ENCODE measurements at regions not wholly inside any gene's neighbourhood (a gene's known extent, or its start where the extent isn't known, plus 50 kb on each side); places are given as distances from the start of the nearest gene placed in this dataset.

GRCh38 chr15:70439880-70440279 is 323.5 kb downstream of the UACA start (continued):
- TF ChIP-seq YY1 (IDR thresholded peaks at IDR 0.05; ENCODE audit: borderline replicate concordance in 1 of 3, control insufficient read depth in 1 of 3, extremely low read depth in 1 of 3, insufficient read depth in 3 of 3, insufficient read length in 1 of 3, insufficient replicate concordance in 2 of 3, low read depth in 1 of 3, low read length in 2 of 3) (no peak), SMC3 (conservative IDR thresholded peaks at IDR 0.05; ENCODE audit: insufficient read depth, low read depth, low read length) (no peak), SIN3A (IDR thresholded peaks at IDR 0.05; ENCODE audit: borderline replicate concordance in 2 of 2, control insufficient read depth in 1 of 2, low read depth in 2 of 2, low read length in 2 of 2) (no peak), DNMT1 (IDR thresholded peaks at IDR 0.05) (no peak), NR3C1 (CRISPR knock-in tag; IDR thresholded peaks at IDR 0.05) (no peak), POLR2G (IDR thresholded peaks at IDR 0.05; ENCODE audit: low read depth, low read length) (0 out of 2 replicates have a peak, but pooled peaks have one; percentile 26), SIN3B (IDR thresholded peaks at IDR 0.05; ENCODE audit: low read depth) (no peak), ZNF830 (CRISPR knock-in tag; IDR thresholded peaks at IDR 0.05) (no peak), EZH2 (IDR thresholded peaks at IDR 0.05; ENCODE audit: borderline replicate concordance, low read depth, low read length) (no peak), EP400 (IDR thresholded peaks at IDR 0.05) (0 out of 2 replicates have a peak, but pooled peaks have one; percentile 22), RBFOX2 (IDR thresholded peaks at IDR 0.05; ENCODE audit: low read depth, low read length) (peak; percentile 61), NFRKB (IDR thresholded peaks at IDR 0.05; ENCODE audit: low read depth) (peak; percentile 39; the same call in 1 of the 2 replicates), ARID3A (IDR thresholded peaks at IDR 0.05; ENCODE audit: borderline replicate concordance, low read depth, low read length) (no peak)
